ENCODE measurements at regions not wholly inside any gene's neighbourhood (a gene's known extent, or its start where the extent isn't known, plus 50 kb on each side); places are given as distances from the start of the nearest gene placed in this dataset.

DNA sequence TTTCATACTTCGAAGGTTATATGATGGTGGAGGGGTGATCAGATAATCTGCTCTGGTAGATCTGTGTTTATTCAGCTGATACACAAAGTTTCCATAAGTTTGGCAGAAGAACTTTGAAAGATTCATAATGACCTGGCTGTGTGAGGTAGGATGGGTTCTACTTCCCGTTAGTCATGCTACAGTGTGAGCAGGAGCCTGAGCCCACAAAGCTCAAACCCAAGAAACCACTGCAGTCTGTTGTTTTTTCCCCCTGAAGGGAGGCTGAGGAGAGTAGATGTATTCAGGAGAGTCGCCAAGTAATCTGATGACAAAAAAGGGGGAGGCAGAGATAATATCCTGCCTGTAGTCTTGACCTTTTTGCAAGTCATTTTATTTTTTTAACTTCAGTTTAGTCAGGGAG, 52.8 kb upstream of the PPP3CA start:
- TF ChIP-seq CTCF (IDR thresholded peaks at IDR 0.05) (no peak), POLR2A (IDR thresholded peaks at IDR 0.05) (no peak)
